Thyroid gland (tissue), 4 donors: ENCODE measurements at regions not wholly inside any gene's neighbourhood (a gene's known extent, or its start where the extent isn't known, plus 50 kb on each side); places are given as distances from the start of the nearest gene placed in this dataset.

ENCODE experiments used
- DNase-seq, 2 donors: peaks; one replicate each; pipeline ENCODE4 v3.0.0-alpha.2; 2019
- H3K27ac ChIP-seq, 3 donors: fragments of 200-600 bp; sonication (generic); 1 replicate in 2 of 3; 2 replicates in 1 of 3; pipeline ENCODE4 v1.5.1; 2016 to 2019; ENCODE audit warnings: mild to moderate bottlenecking in 1 of 3, moderate library complexity in 1 of 3
- H3K27me3 ChIP-seq: fragments of 200-600 bp; sonication (generic); one replicate; pipeline ENCODE4 v1.5.1; 2019
- H3K36me3 ChIP-seq, 2 donors: fragments of 200-600 bp; sonication (generic); one replicate each; pipeline ENCODE4 v1.5.1; 2016 to 2019
- H3K4me1 ChIP-seq, 2 donors: fragments of 200-600 bp; sonication (generic); one replicate each; pipeline ENCODE4 v1.5.1; 2017 to 2019
- H3K4me3 ChIP-seq, 3 donors: fragments of 200-600 bp; sonication (generic); replicated peaks in 1 of 3; 1 replicate in 2 of 3; 2 replicates in 1 of 3; pipeline ENCODE4 v1.5.1; 2016; ENCODE audit warnings: mild to moderate bottlenecking in 1 of 3
- H3K9me3 ChIP-seq: fragments of 200-600 bp; sonication (generic); one replicate; pipeline ENCODE4 v1.5.1; 2017
- CTCF ChIP-seq, 6 experiments: fragments of 200-600 bp in 3 of 6; fragments of 450-650 bp in 3 of 6; sonication (generic) in 3 of 6; IDR thresholded peaks; one replicate each; pipeline ENCODE4 v1.5.1; 2016 to 2019; ENCODE audit warnings: antibody characterized with exemption in 6 of 6, mild to moderate bottlenecking in 2 of 6, inconsistent platforms in 1 of 6, moderate library complexity in 1 of 6
- POLR2A ChIP-seq, 2 donors: fragments of 450-650 bp; IDR thresholded peaks; one replicate each; pipeline ENCODE4 v1.6.1; 2017; ENCODE audit warnings: antibody characterized with exemption in 2 of 2, mild to moderate bottlenecking in 2 of 2, moderate library complexity in 1 of 2
- WGBS, 2 donors: methylation state at CpG; one replicate each; pipeline ENCODE4 v1.1.5; 2017; 5-methylcytosine and 5-hydroxymethylcytosine counted together
- intact Hi-C: fragments of 100-400 bp; cut with DNase I; formaldehyde crosslinking; loops from one replicate; pipeline ENCODE4 v1.15.1; 2023

GRCh38 chr1:94339206-94339927 is 78.8 kb upstream of the ABCD3 start:
- intact Hi-C loops: loop anchor here (5.0 kb wide), 2 partner anchors 297 to 312 kb away; no protein-coding TSS in a partner anchor
- TF ChIP-seq POLR2A (IDR thresholded peaks at IDR 0.05): no peak
- no peak for TF ChIP-seq CTCF (IDR thresholded peaks at IDR 0.05)
- WGBS, 2 donors: 87 to 89% methylated on average over 8 of the region's 8 CpGs
- Histone ChIP-seq H3K27ac (no peak overlapping the region), H3K4me3 (no peak overlapping the region), H3K4me1 (peaks cover 11 to 14% of the 10 kb centered on the region in 2 donors), H3K9me3 (no peaks in the 10 kb centered on the region), H3K27me3 (no peaks in the 10 kb centered on the region), H3K36me3 (no peaks in the 10 kb centered on the region)
- no peak for DNase-seq

DNA sequence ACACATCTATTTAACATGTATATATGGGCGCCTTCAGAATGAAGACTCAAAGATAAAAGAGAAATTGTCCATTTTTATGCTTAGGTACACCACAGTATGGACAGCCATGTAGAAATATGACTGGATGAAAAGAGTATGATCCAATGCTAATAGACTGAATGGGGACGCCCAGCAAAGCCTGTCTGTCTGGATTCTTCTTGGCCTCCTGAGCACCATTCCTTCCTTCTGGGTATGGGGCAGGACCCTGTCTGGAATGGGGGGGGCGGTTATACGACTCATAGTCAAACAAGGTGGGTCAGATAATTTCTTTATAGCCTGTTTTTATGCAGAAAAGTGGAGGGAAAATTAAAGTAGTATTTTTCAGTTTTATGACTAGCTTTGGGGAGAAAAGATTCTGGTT is 81.2 kb upstream of the ABCD3 start:
- H3K27ac ChIP-seq: no peak overlapping the region
- no peak overlapping the region for H3K4me3 ChIP-seq
- peaks cover 13 to 17% of the 10 kb centered on the region in 2 donors for H3K4me1 ChIP-seq
- H3K27me3 ChIP-seq: no peaks in the 10 kb centered on the region
- TF ChIP-seq POLR2A (IDR thresholded peaks at IDR 0.05) (no peak), CTCF (IDR thresholded peaks at IDR 0.05) (no peak)
- DNase-seq: no peak
- intact Hi-C loops: loop anchor here (5.0 kb wide), 2 partner anchors 295 to 310 kb away; no protein-coding TSS in a partner anchor
- 84 to 85% methylated on average over 4 of the region's 4 CpGs for WGBS, 2 donors
- no peaks in the 10 kb centered on the region for H3K9me3 ChIP-seq
- no peaks in the 10 kb centered on the region for H3K36me3 ChIP-seq

DNA sequence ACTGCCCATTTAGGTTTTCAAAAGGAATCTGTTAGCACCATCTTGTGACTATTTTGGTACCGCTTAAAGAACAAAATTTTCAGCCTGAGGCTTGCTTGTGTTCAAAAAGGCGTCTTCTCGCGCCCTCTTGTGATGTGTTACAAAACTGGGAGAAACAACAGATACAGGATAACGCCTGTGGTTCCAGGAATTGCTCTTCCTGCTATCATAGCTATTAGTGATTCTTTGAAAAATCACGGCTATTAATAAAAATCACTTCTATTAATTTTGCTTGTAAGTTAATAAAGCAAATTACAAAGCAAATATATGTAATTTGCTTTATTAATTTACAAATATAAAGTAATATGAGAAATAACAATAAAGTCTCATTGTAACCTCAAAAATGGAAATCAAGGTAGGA is 82.2 kb upstream of the ABCD3 start:
- DNase-seq: peak; percentile 79 to 83
- no peaks in the 10 kb centered on the region for H3K9me3 ChIP-seq
- no peaks in the 10 kb centered on the region for H3K36me3 ChIP-seq
- WGBS, 2 donors: 1% methylated on average over 6 of the region's 6 CpGs
- H3K27ac ChIP-seq: peak overlapping the region in 2 of 3 donors; percentile 51 to 72
- H3K4me3 ChIP-seq: no peak overlapping the region
- intact Hi-C loops: loop anchor here (5.0 kb wide), 2 partner anchors 294 to 309 kb away; no protein-coding TSS in a partner anchor
- no peaks in the 10 kb centered on the region for H3K27me3 ChIP-seq
- TF ChIP-seq POLR2A (IDR thresholded peaks at IDR 0.05) (no peak), CTCF (IDR thresholded peaks at IDR 0.05) (peak; percentile 42 to 100 (median 94))
- peaks cover 13 to 17% of the 10 kb centered on the region in 2 donors for H3K4me1 ChIP-seq

GRCh38 chr1:94335447-94335846 is 82.7 kb upstream of the ABCD3 start:
- Histone ChIP-seq H3K9me3 (no peaks in the 10 kb centered on the region), H3K27ac (peak overlapping the region; percentile 14 to 72 (median 51)), H3K36me3 (no peaks in the 10 kb centered on the region), H3K4me1 (peaks cover 13 to 19% of the 10 kb centered on the region in 2 donors), H3K4me3 (no peak overlapping the region), H3K27me3 (no peaks in the 10 kb centered on the region)
- no peak for DNase-seq
- WGBS, 2 donors: 74 to 82% methylated on average over 2 of the region's 2 CpGs
- intact Hi-C loops: loop anchor here (5.0 kb wide), 2 partner anchors 293 to 308 kb away; no protein-coding TSS in a partner anchor
- TF ChIP-seq POLR2A (IDR thresholded peaks at IDR 0.05) (no peak), CTCF (IDR thresholded peaks at IDR 0.05) (no peak)

- no peaks in the 10 kb centered on the region for H3K27me3 ChIP-seq
- 84 to 89% methylated on average over 2 of the region's 2 CpGs for WGBS, 2 donors
- H3K36me3 ChIP-seq: no peaks in the 10 kb centered on the region
- no peak for DNase-seq
- peaks cover 13 to 25% of the 10 kb centered on the region in 2 donors for H3K4me1 ChIP-seq
- peak overlapping the region in 2 of 3 donors; percentile 51 to 72 for H3K27ac ChIP-seq
- TF ChIP-seq POLR2A (IDR thresholded peaks at IDR 0.05) (no peak), CTCF (IDR thresholded peaks at IDR 0.05) (no peak)
- intact Hi-C loops: loop anchor here (5.0 kb wide), 3 partner anchors 277 to 307 kb away; no protein-coding TSS in a partner anchor
- H3K9me3 ChIP-seq: no peaks in the 10 kb centered on the region
- H3K4me3 ChIP-seq: no peak overlapping the region
Measured at GRCh38 chr1:94334764-94335163, 83.4 kb upstream of the ABCD3 start.
